ENCODE measurements at regions not wholly inside any gene's neighbourhood (a gene's known extent, or its start where the extent isn't known, plus 50 kb on each side); places are given as distances from the start of the nearest gene placed in this dataset.
A peak's percentile ranks its signal among the peaks of the same experiment; 100 is the strongest.

GRCh38 chr17:73952480-73953205 lies 250.8 kb upstream of the RPL38 start:
- TF ChIP-seq POLR2A (IDR thresholded peaks at IDR 0.05) (no peak), EP300 (IDR thresholded peaks at IDR 0.05; ENCODE audit: low read depth) (no peak), CTCF (IDR thresholded peaks at IDR 0.05) (peak in 3 of 5 experiments; percentile 26 to 48 (median 44)), POLR2AphosphoS5 (IDR thresholded peaks at IDR 0.05) (no peak)

Data from transverse colon (tissue), 4 donors.